ENCODE measurements at regions not wholly inside any gene's neighbourhood (a gene's known extent, or its start where the extent isn't known, plus 50 kb on each side); places are given as distances from the start of the nearest gene placed in this dataset.

GRCh38 chr5:72628771-72629371, 121.7 kb upstream of the ZNF366 start:
- Histone ChIP-seq H3K27ac (ENCODE audit: low read length) (no peak overlapping the region), H3F3A (ENCODE audit: insufficient read depth, low read length, poor library complexity, severe bottlenecking) (no peaks in the 10 kb centered on the region), H3K36me3 (ENCODE audit: insufficient read depth, low read length) (no peaks in the 10 kb centered on the region), H3K9me2 (ENCODE audit: insufficient read depth, low read length) (no peaks in the 10 kb centered on the region), H4K20me1 (ENCODE audit: insufficient read depth) (no peaks in the 10 kb centered on the region), H3K9ac (ENCODE audit: low read length) (no peak overlapping the region), H3K27me3 (ENCODE audit: insufficient read depth, low read depth, low read length) (no peaks in the 10 kb centered on the region), H3K4me2 (ENCODE audit: low read length) (no peak overlapping the region), H2AFZ (ENCODE audit: low read depth, low read length) (no peak overlapping the region), H3K9me3 (ENCODE audit: low read length) (no peaks in the 10 kb centered on the region), H3K79me2 (replicated peaks; ENCODE audit: insufficient read depth, low read length) (no peaks in the 10 kb centered on the region), H3K4me3 (ENCODE audit: low read length) (no peak overlapping the region)
- TF ChIP-seq EP300 (conservative IDR thresholded peaks at IDR 0.05; ENCODE audit: poor library complexity, severe bottlenecking) (no peak), MXI1 (conservative IDR thresholded peaks at IDR 0.05; ENCODE audit: poor library complexity, severe bottlenecking) (no peak), CTCF (IDR thresholded peaks at IDR 0.05; ENCODE audit: poor library complexity, severe bottlenecking) (no peak)

- Histone ChIP-seq H3K4me3 (ENCODE audit: low read length) (no peak overlapping the region), H3K79me2 (replicated peaks; ENCODE audit: insufficient read depth, low read length) (no peaks in the 10 kb centered on the region), H4K20me1 (ENCODE audit: insufficient read depth) (no peaks in the 10 kb centered on the region), H3F3A (ENCODE audit: insufficient read depth, low read length, poor library complexity, severe bottlenecking) (no peaks in the 10 kb centered on the region), H3K36me3 (ENCODE audit: insufficient read depth, low read length) (no peaks in the 10 kb centered on the region), H3K27ac (ENCODE audit: low read length) (no peak overlapping the region), H2AFZ (ENCODE audit: low read depth, low read length) (no peak overlapping the region), H3K9me3 (ENCODE audit: low read length) (no peaks in the 10 kb centered on the region), H3K4me2 (ENCODE audit: low read length) (no peak overlapping the region), H3K9ac (ENCODE audit: low read length) (no peak overlapping the region), H3K27me3 (ENCODE audit: insufficient read depth, low read depth, low read length) (no peaks in the 10 kb centered on the region), H3K9me2 (ENCODE audit: insufficient read depth, low read length) (no peaks in the 10 kb centered on the region)
- no peak for TF ChIP-seq RAD21 (conservative IDR thresholded peaks at IDR 0.05)
- no peak for TF ChIP-seq EZH2 (IDR thresholded peaks at IDR 0.05; ENCODE audit: borderline replicate concordance, insufficient read depth, low read length, poor library complexity, severe bottlenecking)
- TF ChIP-seq MXI1 (conservative IDR thresholded peaks at IDR 0.05; ENCODE audit: poor library complexity, severe bottlenecking): no peak
- TF ChIP-seq SMC3 (conservative IDR thresholded peaks at IDR 0.05; ENCODE audit: poor library complexity): no peak
- no peak for TF ChIP-seq CTCF (IDR thresholded peaks at IDR 0.05; ENCODE audit: poor library complexity, severe bottlenecking)
- no peak for TF ChIP-seq REST (IDR thresholded peaks at IDR 0.05; ENCODE audit: borderline replicate concordance)
- TF ChIP-seq TAF1 (IDR thresholded peaks at IDR 0.05; ENCODE audit: low read depth): no peak
- TF ChIP-seq POLR2AphosphoS5 (IDR thresholded peaks at IDR 0.05): no peak
These were observed 118.1 kb upstream of the ZNF366 start for GRCh38 chr5:72625332-72625731.

Data from neural cell (in vitro differentiated cells).